NT2/D1 (cell line): ENCODE measurements at regions not wholly inside any gene's neighbourhood (a gene's known extent, or its start where the extent isn't known, plus 50 kb on each side); places are given as distances from the start of the nearest gene placed in this dataset.

Experiments
- DNase-seq: peaks from one replicate; pipeline ENCODE4 v3.0.0-alpha.2; 2011; ENCODE audit warnings: low read depth, low spot score
- H3K27me3 ChIP-seq: 2 replicates; pipeline ENCODE4 v1.6.0; 2011; ENCODE audit warnings: mild to moderate bottlenecking; ENCODE audit not compliant: insufficient read length, insufficient read depth
- H3K36me3 ChIP-seq: 2 replicates; pipeline ENCODE4 v1.6.1; 2011; ENCODE audit warnings: mild to moderate bottlenecking, low read length, mixed read lengths; ENCODE audit not compliant: insufficient read depth, insufficient read length
- H3K4me1 ChIP-seq: 2 replicates; pipeline ENCODE4 v1.5.1; 2011; ENCODE audit not compliant: insufficient read depth, insufficient read length
- H3K4me3 ChIP-seq: 2 replicates; pipeline ENCODE4 v1.5.1; 2011; ENCODE audit warnings: low read depth; ENCODE audit not compliant: insufficient read length
- H3K9ac ChIP-seq: 2 replicates; pipeline ENCODE4 v1.6.0; 2011; ENCODE audit warnings: low read depth; ENCODE audit not compliant: insufficient read length
- H3K9me3 ChIP-seq: 2 replicates; pipeline ENCODE4 v1.5.1; 2011; ENCODE audit warnings: mild to moderate bottlenecking, low read length; ENCODE audit not compliant: insufficient read depth
- SUZ12 ChIP-seq: IDR thresholded peaks from 2 replicates; pipeline ENCODE4 v1.6.1; 2011; ENCODE audit not compliant: insufficient read length, insufficient read depth; ENCODE audit errors: extremely low read depth
- YY1 ChIP-seq: IDR thresholded peaks from 2 replicates; pipeline ENCODE4 v1.6.1; 2011; ENCODE audit not compliant: insufficient read length, insufficient read depth
- ZNF274 ChIP-seq: IDR thresholded peaks from 2 replicates; pipeline ENCODE4 v1.6.1; 2011; ENCODE audit warnings: mild to moderate bottlenecking, low read depth, low read length

DNA sequence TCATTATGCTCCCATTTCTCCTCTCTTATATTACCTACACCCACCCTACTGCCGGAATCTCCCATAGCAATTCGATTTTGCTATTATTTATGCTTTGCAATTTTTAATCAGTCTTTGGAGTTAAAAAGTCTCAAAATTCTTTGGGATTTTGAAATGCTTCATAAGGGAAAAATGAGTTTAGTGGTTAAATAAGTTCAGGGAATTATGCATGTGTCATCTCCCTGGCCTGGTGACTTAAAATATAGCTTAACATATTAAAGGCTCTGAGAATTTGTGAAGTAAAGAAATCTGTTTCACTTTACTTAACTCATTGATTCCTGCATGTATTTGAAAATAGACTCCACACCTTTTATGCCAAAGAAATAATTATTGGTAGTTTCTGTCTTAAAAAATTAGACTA, 185.1 kb upstream of the DIPK2B start:
- H3K4me1 ChIP-seq, result no peaks in the 10 kb centered on the region
- no peak overlapping the region for H3K4me3 ChIP-seq
- no peak overlapping the region for H3K9ac ChIP-seq
- H3K27me3 ChIP-seq, result no peaks in the 10 kb centered on the region
- no peak for DNase-seq
- no peaks in the 10 kb centered on the region for H3K9me3 ChIP-seq
- no peaks in the 10 kb centered on the region for H3K36me3 ChIP-seq
- TF ChIP-seq ZNF274 (no peak), SUZ12 (no peak), YY1 (no peak)

DNA sequence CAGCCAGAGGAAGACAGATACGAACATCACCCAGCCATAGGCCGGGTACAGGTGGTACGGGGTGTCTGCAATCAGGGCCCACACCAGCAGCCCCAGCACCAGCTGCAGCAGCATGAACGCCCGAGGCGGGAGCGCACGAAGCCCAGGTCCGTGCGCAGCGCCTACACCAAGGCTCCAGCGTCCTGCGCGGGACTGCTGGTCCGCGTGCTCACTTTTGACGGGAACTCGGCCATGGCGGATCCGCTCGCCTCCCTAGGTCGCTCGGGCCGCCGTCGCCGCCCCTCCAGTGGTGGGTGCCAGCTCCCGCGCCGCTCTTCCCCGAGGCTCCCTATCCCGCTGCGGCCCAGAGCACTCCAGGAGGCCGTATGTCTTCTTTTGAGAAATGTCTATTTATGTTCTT, 181.2 kb upstream of the DIPK2B start:
- TF ChIP-seq ZNF274 (no peak), SUZ12 (no peak), YY1 (no peak)
- Histone ChIP-seq H3K9me3 (no peaks in the 10 kb centered on the region), H3K27me3 (no peaks in the 10 kb centered on the region), H3K9ac (no peak overlapping the region), H3K36me3 (no peaks in the 10 kb centered on the region), H3K4me1 (no peaks in the 10 kb centered on the region), H3K4me3 (no peak overlapping the region)
- DNase-seq, result no peak

DNA sequence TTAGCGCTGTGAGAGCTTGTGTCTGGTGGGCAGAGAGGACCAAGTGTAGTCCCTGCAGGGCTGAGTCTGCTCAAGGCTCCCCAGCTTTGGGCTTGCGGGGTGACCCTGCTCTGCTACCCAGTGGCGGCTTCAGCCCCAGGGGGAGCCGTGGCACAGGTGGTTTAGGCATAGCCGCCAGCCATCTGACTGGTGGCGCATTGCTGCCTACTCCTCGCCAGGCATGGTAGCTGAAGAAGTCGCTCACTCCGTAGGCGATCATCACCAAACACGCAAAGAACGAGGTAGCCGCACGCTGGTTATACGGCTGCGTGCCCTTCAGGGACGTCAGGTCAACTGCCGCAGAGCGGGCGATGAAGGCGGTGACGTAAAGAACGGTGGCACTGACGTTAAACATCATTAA, 180.7 kb upstream of the DIPK2B start:
- no peaks in the 10 kb centered on the region for H3K9me3 ChIP-seq
- H3K4me3 ChIP-seq, result no peak overlapping the region
- no peaks in the 10 kb centered on the region for H3K36me3 ChIP-seq
- H3K27me3 ChIP-seq, result no peaks in the 10 kb centered on the region
- H3K4me1 ChIP-seq, result no peaks in the 10 kb centered on the region
- no peak for TF ChIP-seq YY1
- H3K9ac ChIP-seq, result no peak overlapping the region
- no peak for DNase-seq

DNA sequence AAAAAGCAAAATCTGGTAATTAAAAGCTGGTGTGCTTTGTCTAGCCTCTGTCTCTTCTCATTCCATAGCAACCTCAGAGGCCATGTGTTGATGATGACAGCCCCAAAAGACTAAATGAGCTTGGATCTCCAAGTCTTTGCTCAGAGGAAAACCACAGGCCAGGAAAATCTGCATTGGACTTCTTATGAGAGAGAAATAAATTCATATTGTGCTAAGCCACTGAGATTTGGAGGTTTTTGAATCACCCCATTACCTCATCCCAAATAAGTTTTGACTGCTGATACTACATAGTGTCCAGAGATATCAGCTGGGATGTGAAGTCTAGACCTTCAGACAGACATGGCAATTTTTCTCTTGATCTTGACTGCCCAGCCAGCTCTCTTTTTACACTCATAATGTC, 178.6 kb upstream of the DIPK2B start:
- H3K9ac ChIP-seq, result no peak overlapping the region
- no peaks in the 10 kb centered on the region for H3K27me3 ChIP-seq
- H3K9me3 ChIP-seq, result no peaks in the 10 kb centered on the region
- no peaks in the 10 kb centered on the region for H3K36me3 ChIP-seq
- no peak for TF ChIP-seq YY1
- no peak overlapping the region for H3K4me3 ChIP-seq
- DNase-seq, result no peak
- no peaks in the 10 kb centered on the region for H3K4me1 ChIP-seq

DNA sequence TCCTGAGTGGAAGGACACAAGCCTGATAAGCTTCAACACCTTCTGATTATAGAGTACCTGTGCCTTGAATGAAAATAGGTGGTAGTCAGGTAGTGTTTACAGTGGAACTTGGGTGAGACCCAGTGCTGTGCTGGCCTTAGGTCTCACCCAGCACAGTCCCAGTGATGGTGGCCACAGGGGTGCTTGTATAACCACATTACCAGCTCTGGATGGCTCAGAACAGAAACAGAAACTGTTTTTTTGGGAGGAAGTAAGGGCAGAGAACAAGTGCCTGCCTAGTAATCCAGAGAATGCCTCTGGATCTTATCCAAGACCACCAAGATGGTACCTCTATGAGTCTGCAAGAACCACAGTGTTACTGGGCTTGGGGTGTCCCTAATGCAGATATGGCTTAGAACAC, 171.5 kb upstream of the DIPK2B start:
- TF ChIP-seq SUZ12, result no peak
- TF ChIP-seq ZNF274, result no peak
- no peak for TF ChIP-seq YY1
- Histone ChIP-seq H3K36me3 (no peaks in the 10 kb centered on the region), H3K27me3 (no peaks in the 10 kb centered on the region), H3K4me1 (no peaks in the 10 kb centered on the region), H3K4me3 (no peak overlapping the region), H3K9me3 (peaks cover 25% of the 10 kb centered on the region), H3K9ac (no peak overlapping the region)
- DNase-seq, result no peak

DNA sequence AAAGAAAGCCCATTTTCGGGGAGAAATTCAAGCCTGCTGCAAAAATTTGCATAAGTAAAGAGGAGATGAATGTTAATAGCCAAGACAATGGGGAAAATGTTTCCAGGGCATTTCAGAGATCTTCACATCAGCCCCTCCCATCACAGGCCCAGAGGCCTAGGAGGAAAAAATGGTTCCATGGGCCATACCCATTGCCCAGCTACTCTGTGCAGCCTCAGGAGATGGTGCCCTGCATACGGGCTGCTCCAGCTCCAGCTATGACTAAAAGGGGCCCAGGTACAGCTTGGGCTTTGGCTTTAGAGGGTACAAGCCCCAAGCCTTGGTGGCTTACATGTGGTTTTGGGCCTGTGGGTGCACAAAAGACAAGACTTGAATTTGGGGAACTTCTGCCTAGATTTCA, 168.0 kb upstream of the DIPK2B start:
- H3K9ac ChIP-seq, result no peak overlapping the region
- H3K9me3 ChIP-seq, result peaks cover 25% of the 10 kb centered on the region
- TF ChIP-seq ZNF274 (no peak), YY1 (no peak), SUZ12 (no peak)

DNA sequence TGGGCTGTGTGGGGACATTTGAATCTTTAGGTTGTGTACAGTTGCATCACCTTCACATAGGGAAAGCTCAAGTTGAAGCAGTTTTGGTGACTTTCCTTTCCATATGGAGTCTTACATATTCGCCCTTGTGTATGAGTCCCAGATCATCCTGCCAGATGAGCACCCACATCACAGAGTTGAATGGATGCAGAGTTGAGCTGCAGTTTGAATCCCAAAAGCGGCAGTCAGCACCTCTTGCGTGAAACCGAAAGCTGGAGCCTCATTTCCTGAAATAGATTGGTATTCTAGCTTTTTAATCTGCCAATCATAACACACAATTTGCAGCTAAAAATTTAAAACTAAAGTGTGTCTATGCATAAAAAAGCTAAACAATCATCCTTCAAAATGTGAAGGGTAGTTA, 162.9 kb upstream of the DIPK2B start:
- TF ChIP-seq YY1 (no peak), SUZ12 (no peak), ZNF274 (no peak)
- H3K4me3 ChIP-seq, result no peak overlapping the region

More for the DNA sequence above, 168.0 kb upstream of the DIPK2B start:
- Histone ChIP-seq H3K4me1 (no peaks in the 10 kb centered on the region), H3K27me3 (no peaks in the 10 kb centered on the region), H3K36me3 (no peaks in the 10 kb centered on the region), H3K4me3 (no peak overlapping the region)
- DNase-seq, result no peak

DNA sequence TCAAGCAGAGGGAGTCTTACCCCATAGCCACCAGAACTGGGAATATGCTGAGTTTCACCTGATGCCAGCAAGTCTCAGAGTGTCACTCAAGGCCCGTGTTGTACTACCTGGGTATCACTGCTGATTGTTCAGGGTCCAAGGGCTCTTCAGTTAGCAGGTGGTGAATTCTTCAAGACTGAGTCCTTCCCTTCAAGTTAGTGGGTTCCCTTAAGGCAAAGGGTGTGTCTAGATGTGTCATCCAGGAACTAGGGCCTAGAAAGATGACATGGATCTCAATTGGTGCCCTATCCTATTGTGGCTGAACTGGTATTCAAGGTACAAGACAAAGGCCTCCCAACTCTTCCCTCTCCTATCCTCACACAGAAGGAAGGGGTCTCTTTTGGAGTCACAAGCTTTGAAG, 159.9 kb upstream of the DIPK2B start:
- Histone ChIP-seq H3K36me3 (no peaks in the 10 kb centered on the region), H3K9ac (no peak overlapping the region), H3K4me3 (no peak overlapping the region), H3K9me3 (peaks cover 6% of the 10 kb centered on the region), H3K27me3 (no peaks in the 10 kb centered on the region), H3K4me1 (no peaks in the 10 kb centered on the region)
- no peak for DNase-seq
- TF ChIP-seq ZNF274 (no peak), YY1 (no peak), SUZ12 (no peak)

More for the DNA sequence above, 162.9 kb upstream of the DIPK2B start:
- H3K9me3 ChIP-seq, result peaks cover 8% of the 10 kb centered on the region; the same call in 1 of the 2 replicates
- no peaks in the 10 kb centered on the region for H3K36me3 ChIP-seq
- H3K27me3 ChIP-seq, result no peaks in the 10 kb centered on the region
- H3K9ac ChIP-seq, result no peak overlapping the region
- DNase-seq, result no peak
- H3K4me1 ChIP-seq, result no peaks in the 10 kb centered on the region
